CD4-positive, alpha-beta T cell (primary cell): ENCODE measurements at regions not wholly inside any gene's neighbourhood (a gene's known extent, or its start where the extent isn't known, plus 50 kb on each side); places are given as distances from the start of the nearest gene placed in this dataset.

Experiments used
- ATAC-seq: fragments of 200-7000 bp; cut with Tn5 transposase; one replicate; pipeline ENCODE4 v1.10.0; 2022; ENCODE audit warnings: mild to moderate bottlenecking; ENCODE audit not compliant: poor library complexity
- CTCF ChIA-PET: fragments of 350-600 bp; sonication (Branson Sonifier 250); formaldehyde crosslinking; loops from one replicate; lab custom pipeline; 2021; ENCODE audit warnings: antibody characterized with exemption, inconsistent platforms; lab: Charles Lee
- POLR2A ChIA-PET: fragments of 350-600 bp; sonication (Branson Sonifier 250); formaldehyde crosslinking; loops from one replicate; lab custom pipeline; 2021; ENCODE audit warnings: antibody characterized with exemption, inconsistent platforms; lab: Charles Lee
- DNase-seq, 14 experiments: peaks; one replicate each; pipeline ENCODE4 v3.0.0-alpha.2; 2013 to 2020; ENCODE audit warnings: mixed read lengths in 2 of 14
- H3K27ac ChIP-seq, 2 donors: one replicate each; pipeline versions ENCODE4 v1.5.1 to v1.7.0; 2013; ENCODE audit warnings: low read length in 2 of 2, low read depth in 1 of 2, mild to moderate bottlenecking in 1 of 2
- H3K27me3 ChIP-seq, 2 experiments: 1 replicate in 1 of 2; 2 replicates in 1 of 2; pipeline versions ENCODE4 v1.6.1 to v1.7.0; 2013; ENCODE audit warnings: low read length in 2 of 2, control low read depth in 1 of 2, mild to moderate bottlenecking in 1 of 2, moderate library complexity in 1 of 2; ENCODE audit not compliant: insufficient read depth in 2 of 2, control insufficient read depth in 1 of 2
- H3K36me3 ChIP-seq: one replicate; pipeline ENCODE4 v1.6.1; 2013; ENCODE audit warnings: low read length, control low read depth; ENCODE audit not compliant: insufficient read depth
- H3K4me1 ChIP-seq: one replicate; pipeline ENCODE4 v1.6.1; 2013; ENCODE audit warnings: low read length, control low read depth; ENCODE audit not compliant: insufficient read depth
- H3K4me3 ChIP-seq: one replicate; pipeline ENCODE4 v1.5.1; 2013; ENCODE audit warnings: mild to moderate bottlenecking, low read length, moderate library complexity
- H3K9me3 ChIP-seq, 2 experiments: 1 replicate in 1 of 2; 2 replicates in 1 of 2; pipeline versions ENCODE4 v1.6.1 to v1.7.0; 2013; ENCODE audit warnings: low read length in 2 of 2, mild to moderate bottlenecking in 2 of 2, control low read depth in 1 of 2, moderate library complexity in 1 of 2; ENCODE audit not compliant: control insufficient read depth in 1 of 2, insufficient read depth in 1 of 2
- H3K27ac Mint-ChIP-seq: one replicate; pipeline ENCODE4 v1.8.0; 2020; ENCODE audit warnings: mixed read lengths
- H3K27me3 Mint-ChIP-seq: one replicate; pipeline ENCODE4 v1.8.0; 2021; ENCODE audit warnings: mixed read lengths
- H3K36me3 Mint-ChIP-seq: one replicate; pipeline ENCODE4 v1.8.0; 2021; ENCODE audit warnings: low read depth, mixed read lengths
- H3K4me1 Mint-ChIP-seq: one replicate; pipeline ENCODE4 v1.8.0; 2021; ENCODE audit warnings: low read depth, mixed read lengths
- H3K4me3 Mint-ChIP-seq: one replicate; pipeline ENCODE4 v1.8.0; 2020; ENCODE audit warnings: mild to moderate bottlenecking, mixed read lengths
- H3K9me3 Mint-ChIP-seq: one replicate; pipeline ENCODE4 v1.8.0; 2020; ENCODE audit warnings: mixed read lengths
- CTCF ChIP-seq: fragments of 200-600 bp; IDR thresholded peaks from one replicate; pipeline ENCODE4 v1.8.0; 2022; ENCODE audit warnings: antibody characterized with exemption, mild to moderate bottlenecking
- intact Hi-C, 2 experiments: fragments of 100-400 bp; cut with DNase I in 1 of 2; cut with micrococcal nuclease in 1 of 2; formaldehyde crosslinking; loops; one replicate each; pipeline versions ENCODE4 v1.15.1 to v1.9.0; 2023 to 2025; cut with DNase I, micrococcal nuclease

- no peak overlapping the region for H3K27ac ChIP-seq
- H3K27me3 Mint-ChIP-seq, result no peaks in the 10 kb centered on the region
- no peak overlapping the region for H3K27ac Mint-ChIP-seq
- no peaks in the 10 kb centered on the region for H3K36me3 ChIP-seq
- ChIA-PET POLR2A (no interaction called here), CTCF (no interaction called here)
- no peak overlapping the region for H3K4me3 ChIP-seq
- H3K9me3 ChIP-seq, result peaks cover 0 to 7% of the 10 kb centered on the region in 2 experiments
- H3K9me3 Mint-ChIP-seq, result no peaks in the 10 kb centered on the region
- no peak for TF ChIP-seq CTCF
- no peaks in the 10 kb centered on the region for H3K4me1 Mint-ChIP-seq
- peaks cover 5 to 6% of the 10 kb centered on the region in 2 experiments for H3K27me3 ChIP-seq
- DNase-seq (no peak), ATAC-seq (no peak)
- no peak overlapping the region for H3K4me3 Mint-ChIP-seq
- H3K4me1 ChIP-seq, result no peaks in the 10 kb centered on the region
- intact Hi-C loops, result no loop called here
- H3K36me3 Mint-ChIP-seq, result no peaks in the 10 kb centered on the region
These were observed 125.2 kb upstream of the GALNT2 start for GRCh38 chr1:229941831-229942230.

- ChIA-PET CTCF (no interaction called here), POLR2A (no interaction called here)
- Mint-ChIP-seq H3K36me3 (no peaks in the 10 kb centered on the region), H3K27ac (no peak overlapping the region), H3K4me1 (no peaks in the 10 kb centered on the region), H3K4me3 (no peak overlapping the region), H3K9me3 (no peaks in the 10 kb centered on the region), H3K27me3 (no peaks in the 10 kb centered on the region)
- no peaks in the 10 kb centered on the region for H3K4me1 ChIP-seq
- H3K9me3 ChIP-seq, result peaks cover 0 to 7% of the 10 kb centered on the region in 2 experiments
- no peaks in the 10 kb centered on the region for H3K36me3 ChIP-seq
- no peak for TF ChIP-seq CTCF
- no peak overlapping the region for H3K4me3 ChIP-seq
- ATAC-seq (no peak), DNase-seq (no peak)
- no peak overlapping the region for H3K27ac ChIP-seq
- peaks cover 5 to 6% of the 10 kb centered on the region in 2 experiments for H3K27me3 ChIP-seq
- intact Hi-C loops, result no loop called here
These were observed 124.5 kb upstream of the GALNT2 start for GRCh38 chr1:229942501-229942900.

DNA sequence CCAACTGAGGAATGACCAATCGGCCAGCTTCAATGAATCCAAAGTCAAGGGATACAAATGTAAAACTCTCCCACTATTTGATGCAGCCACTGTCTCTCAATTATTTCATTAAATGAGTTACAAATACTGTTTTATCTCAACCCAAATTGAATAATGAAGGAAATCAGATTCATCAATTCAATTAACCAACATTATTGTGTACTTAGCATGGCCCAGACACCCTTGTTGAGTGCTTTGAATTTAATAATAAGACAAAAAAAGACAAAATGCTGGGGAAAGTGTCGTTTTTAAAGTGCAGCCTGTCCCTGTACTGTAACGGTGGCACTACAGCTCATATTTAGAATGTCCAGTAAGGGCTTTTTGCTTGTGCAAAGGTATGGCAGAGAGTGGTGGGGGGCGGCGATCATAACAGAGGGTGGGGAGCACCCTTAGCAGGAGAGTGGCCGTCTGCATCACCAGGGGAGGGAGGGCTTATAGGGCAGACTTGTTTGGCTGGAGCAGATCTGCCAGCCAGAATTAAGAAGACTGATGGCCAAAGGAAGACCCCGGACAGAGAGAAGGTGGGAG lies 123.8 kb upstream of the GALNT2 start:
- no peaks in the 10 kb centered on the region for H3K4me1 Mint-ChIP-seq
- no peak overlapping the region for H3K27ac Mint-ChIP-seq
- no peak for TF ChIP-seq CTCF
- DNase-seq, result no peak
- peaks cover 0 to 7% of the 10 kb centered on the region in 2 experiments for H3K9me3 ChIP-seq
- ChIA-PET POLR2A (no interaction called here), CTCF (no interaction called here)
- no peak overlapping the region for H3K4me3 ChIP-seq
- H3K27me3 ChIP-seq, result peaks cover 5 to 6% of the 10 kb centered on the region in 2 experiments
- no peaks in the 10 kb centered on the region for H3K4me1 ChIP-seq
- H3K36me3 Mint-ChIP-seq, result no peaks in the 10 kb centered on the region
- ATAC-seq, result no peak
- H3K27me3 Mint-ChIP-seq, result no peaks in the 10 kb centered on the region
- H3K4me3 Mint-ChIP-seq, result no peak overlapping the region
- no peak overlapping the region for H3K27ac ChIP-seq
- intact Hi-C loops, result no loop called here
- no peaks in the 10 kb centered on the region for H3K36me3 ChIP-seq
- no peaks in the 10 kb centered on the region for H3K9me3 Mint-ChIP-seq
